ENCODE measurements at regions not wholly inside any gene's neighbourhood (a gene's known extent, or its start where the extent isn't known, plus 50 kb on each side); places are given as distances from the start of the nearest gene placed in this dataset.

DNA sequence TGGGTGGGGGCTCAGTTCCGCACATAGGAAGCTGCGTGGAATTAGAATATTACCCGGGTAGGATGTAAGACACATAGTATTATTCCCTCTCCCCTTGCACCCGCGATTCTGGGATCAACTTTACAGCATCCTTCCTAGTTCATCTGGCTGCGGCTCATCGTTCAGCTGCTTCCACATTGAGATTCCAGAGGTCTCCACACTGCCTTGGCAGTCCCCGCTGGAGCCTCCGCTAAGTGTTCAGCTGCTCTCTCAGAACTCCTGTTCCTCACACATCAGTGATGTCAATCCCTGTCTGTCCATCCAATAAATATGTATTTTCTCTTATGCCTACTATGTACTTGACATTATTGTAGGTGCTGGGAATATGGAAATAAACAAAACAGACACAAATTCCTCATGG is 135.6 kb upstream of the SYT6 start:
- TF ChIP-seq, protein P1, sequence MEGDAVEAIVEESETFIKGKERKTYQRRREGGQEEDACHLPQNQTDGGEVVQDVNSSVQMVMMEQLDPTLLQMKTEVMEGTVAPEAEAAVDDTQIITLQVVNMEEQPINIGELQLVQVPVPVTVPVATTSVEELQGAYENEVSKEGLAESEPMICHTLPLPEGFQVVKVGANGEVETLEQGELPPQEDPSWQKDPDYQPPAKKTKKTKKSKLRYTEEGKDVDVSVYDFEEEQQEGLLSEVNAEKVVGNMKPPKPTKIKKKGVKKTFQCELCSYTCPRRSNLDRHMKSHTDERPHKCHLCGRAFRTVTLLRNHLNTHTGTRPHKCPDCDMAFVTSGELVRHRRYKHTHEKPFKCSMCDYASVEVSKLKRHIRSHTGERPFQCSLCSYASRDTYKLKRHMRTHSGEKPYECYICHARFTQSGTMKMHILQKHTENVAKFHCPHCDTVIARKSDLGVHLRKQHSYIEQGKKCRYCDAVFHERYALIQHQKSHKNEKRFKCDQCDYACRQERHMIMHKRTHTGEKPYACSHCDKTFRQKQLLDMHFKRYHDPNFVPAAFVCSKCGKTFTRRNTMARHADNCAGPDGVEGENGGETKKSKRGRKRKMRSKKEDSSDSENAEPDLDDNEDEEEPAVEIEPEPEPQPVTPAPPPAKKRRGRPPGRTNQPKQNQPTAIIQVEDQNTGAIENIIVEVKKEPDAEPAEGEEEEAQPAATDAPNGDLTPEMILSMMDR (IDR thresholded peaks at IDR 0.05): no peak
- no peak for TF ChIP-seq POLR2AphosphoS5 (IDR thresholded peaks at IDR 0.05)

All from prostate gland (tissue), 2 donors.